Subcutaneous abdominal adipose tissue (tissue), 5 donors: ENCODE measurements at regions not wholly inside any gene's neighbourhood (a gene's known extent, or its start where the extent isn't known, plus 50 kb on each side); places are given as distances from the start of the nearest gene placed in this dataset.

Source experiments
- H3K27ac ChIP-seq: one replicate; pipeline ENCODE4 v1.7.0; 2013; ENCODE audit warnings: low read depth, mild to moderate bottlenecking, inconsistent platforms, low read length, moderate library complexity
- H3K27me3 ChIP-seq, 5 donors: one replicate each; pipeline ENCODE4 v1.7.0; 2013; ENCODE audit warnings: low read length in 5 of 5, inconsistent platforms in 1 of 5; ENCODE audit not compliant: control insufficient read depth in 5 of 5, insufficient read depth in 4 of 5
- H3K36me3 ChIP-seq, 5 donors: one replicate each; pipeline ENCODE4 v1.7.0; 2013; ENCODE audit warnings: low read length in 5 of 5; ENCODE audit not compliant: control insufficient read depth in 5 of 5, insufficient read depth in 5 of 5
- H3K4me1 ChIP-seq, 5 donors: one replicate each; pipeline ENCODE4 v1.7.0; 2013; ENCODE audit warnings: low read length in 5 of 5, mild to moderate bottlenecking in 3 of 5, moderate library complexity in 1 of 5; ENCODE audit not compliant: control insufficient read depth in 5 of 5, insufficient read depth in 5 of 5
- H3K4me3 ChIP-seq, 5 donors: one replicate each; pipeline ENCODE4 v1.7.0; 2013; ENCODE audit warnings: low read length in 5 of 5, low read depth in 1 of 5
- H3K9ac ChIP-seq, 5 donors: one replicate each; pipeline ENCODE4 v1.7.0; 2013; ENCODE audit warnings: low read length in 5 of 5, mild to moderate bottlenecking in 4 of 5, moderate library complexity in 3 of 5
- H3K9me3 ChIP-seq, 5 donors: one replicate each; pipeline ENCODE4 v1.7.0; 2013; ENCODE audit warnings: low read length in 5 of 5; ENCODE audit not compliant: control insufficient read depth in 5 of 5
- donor health status: healthy.
- donor health status: healthy.
- donor health status: healthy.
- donor health status: healthy.
- donor health status: healthy.

GRCh38 chr13:111461445-111462149 lies 141.2 kb downstream of the TEX29 start:
- peaks cover 20 to 33% (median 24%) of the 10 kb centered on the region in 5 donors for H3K27me3 ChIP-seq
- H3K27ac ChIP-seq = no peak overlapping the region
- H3K36me3 ChIP-seq = no peaks in the 10 kb centered on the region
- peaks cover 0 to 6% (median 2%) of the 10 kb centered on the region in 5 donors for H3K9me3 ChIP-seq
- no peak overlapping the region for H3K4me3 ChIP-seq
- no peak overlapping the region for H3K9ac ChIP-seq
- no peaks in the 10 kb centered on the region for H3K4me1 ChIP-seq

DNA sequence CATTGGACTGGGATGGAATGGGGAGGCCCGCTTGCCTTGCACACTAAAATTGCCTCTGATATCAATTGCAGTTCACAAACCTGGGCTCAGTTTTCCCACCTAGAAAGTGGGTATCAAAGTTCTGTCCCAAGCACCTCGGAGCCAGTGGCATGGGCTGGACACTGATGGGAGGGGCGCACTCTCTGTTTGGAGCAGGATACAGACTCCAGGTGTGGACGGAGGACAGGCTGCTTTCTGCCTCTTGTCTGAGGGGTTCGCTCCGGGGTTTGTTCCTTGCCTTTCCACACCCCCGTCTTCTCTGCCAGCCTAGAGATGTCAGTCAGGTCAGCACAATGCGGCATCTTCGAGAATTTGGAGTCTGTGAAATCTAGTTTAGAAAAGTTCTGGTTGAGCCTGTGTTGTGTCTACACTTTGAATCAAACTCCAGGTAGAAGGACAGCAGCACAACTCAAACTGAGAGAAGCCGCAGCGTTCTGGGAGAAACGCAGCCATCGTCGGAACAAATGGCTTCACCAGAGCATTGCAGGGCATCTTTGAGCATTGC lies 141.9 kb downstream of the TEX29 start:
- Histone ChIP-seq H3K27ac (no peak overlapping the region), H3K4me1 (no peaks in the 10 kb centered on the region)

GRCh38 chr13:111462944-111463343 lies 142.5 kb downstream of the TEX29 start:
- no peaks in the 10 kb centered on the region for H3K4me1 ChIP-seq
- H3K9ac ChIP-seq = no peak overlapping the region
- peaks cover 0 to 4% (median 0%) of the 10 kb centered on the region in 5 donors for H3K9me3 ChIP-seq
- H3K36me3 ChIP-seq = no peaks in the 10 kb centered on the region
- no peak overlapping the region for H3K27ac ChIP-seq
- no peak overlapping the region for H3K4me3 ChIP-seq
- peaks cover 20 to 36% (median 27%) of the 10 kb centered on the region in 5 donors for H3K27me3 ChIP-seq

More for the DNA sequence above, 141.9 kb downstream of the TEX29 start:
- Histone ChIP-seq H3K9ac (no peak overlapping the region), H3K9me3 (peaks cover 0 to 4% (median 0%) of the 10 kb centered on the region in 5 donors), H3K36me3 (no peaks in the 10 kb centered on the region), H3K4me3 (no peak overlapping the region), H3K27me3 (peaks cover 20 to 33% (median 24%) of the 10 kb centered on the region in 5 donors)

GRCh38 chr13:111467111-111467890 lies 146.9 kb downstream of the TEX29 start:
- H3K9me3 ChIP-seq = peaks cover 0 to 4% (median 0%) of the 10 kb centered on the region in 5 donors
- H3K9ac ChIP-seq = no peak overlapping the region
- H3K4me3 ChIP-seq = no peak overlapping the region
- no peak overlapping the region for H3K27ac ChIP-seq
- H3K27me3 ChIP-seq = peaks cover 5 to 48% (median 20%) of the 10 kb centered on the region in 5 donors
- no peaks in the 10 kb centered on the region for H3K36me3 ChIP-seq
- H3K4me1 ChIP-seq = no peaks in the 10 kb centered on the region

DNA sequence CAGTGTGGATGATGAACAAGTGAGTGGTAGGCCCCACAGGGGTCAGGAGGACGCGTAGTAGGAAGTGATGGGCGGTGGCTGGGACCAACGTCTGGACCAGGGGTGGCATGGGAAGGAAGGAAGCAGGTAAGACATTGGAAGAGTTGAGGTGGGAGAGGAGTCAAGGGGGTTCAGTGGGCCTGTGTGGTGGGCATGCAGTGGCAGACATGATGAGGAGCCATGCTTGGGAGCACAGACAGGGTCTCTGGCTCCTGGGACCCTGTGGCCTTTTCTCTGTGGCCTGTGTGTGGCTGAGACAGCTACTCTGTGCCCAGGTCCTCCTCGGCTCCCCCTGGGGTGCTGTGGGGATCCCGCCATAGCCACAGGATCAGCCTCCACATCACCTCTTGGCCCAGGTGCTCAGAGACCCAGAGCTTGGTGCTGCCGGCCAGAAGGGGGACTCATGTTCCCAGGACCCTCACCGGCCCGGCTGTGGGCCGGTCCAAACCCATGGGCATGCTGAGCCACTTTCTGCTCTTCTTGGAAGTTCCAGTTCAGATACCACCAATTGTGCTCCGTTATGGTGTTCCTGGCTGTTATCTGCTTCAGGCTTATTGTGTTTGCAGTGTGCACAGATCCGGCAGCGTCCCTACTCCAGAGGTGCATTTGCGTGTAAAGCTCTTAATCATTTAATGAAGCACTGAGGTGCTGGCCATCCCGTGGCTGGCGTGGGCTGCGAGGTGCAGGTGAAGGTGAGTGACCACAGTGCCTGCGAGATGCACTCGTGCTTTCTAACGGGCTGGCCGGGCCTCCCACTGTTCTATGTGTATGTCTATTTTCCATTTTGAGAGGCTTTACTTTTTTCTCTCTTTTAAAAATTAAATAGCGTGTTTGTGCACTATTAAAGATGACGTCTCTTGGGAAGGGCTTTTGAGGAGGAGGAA lies 147.9 kb downstream of the TEX29 start:
- Histone ChIP-seq H3K4me1 (no peaks in the 10 kb centered on the region), H3K4me3 (no peak overlapping the region), H3K9me3 (peaks cover 0 to 4% (median 0%) of the 10 kb centered on the region in 5 donors), H3K9ac (no peak overlapping the region), H3K27me3 (peaks cover 4 to 50% (median 26%) of the 10 kb centered on the region in 5 donors), H3K36me3 (no peaks in the 10 kb centered on the region), H3K27ac (no peak overlapping the region)

GRCh38 chr13:111469450-111469849 lies 149.0 kb downstream of the TEX29 start:
- no peak overlapping the region for H3K9ac ChIP-seq
- H3K4me1 ChIP-seq = no peaks in the 10 kb centered on the region
- H3K27ac ChIP-seq = no peak overlapping the region
- H3K4me3 ChIP-seq = no peak overlapping the region
- H3K36me3 ChIP-seq = no peaks in the 10 kb centered on the region
- peaks cover 0 to 4% (median 0%) of the 10 kb centered on the region in 5 donors for H3K9me3 ChIP-seq
- H3K27me3 ChIP-seq = peaks cover 4 to 48% (median 30%) of the 10 kb centered on the region in 5 donors

- Histone ChIP-seq H3K4me3 (no peak overlapping the region), H3K9ac (no peak overlapping the region), H3K36me3 (no peaks in the 10 kb centered on the region), H3K9me3 (peaks cover 0 to 4% (median 0%) of the 10 kb centered on the region in 5 donors), H3K27ac (no peak overlapping the region), H3K27me3 (peaks cover 4 to 43% (median 30%) of the 10 kb centered on the region in 5 donors), H3K4me1 (no peaks in the 10 kb centered on the region)
Measured at GRCh38 chr13:111469916-111470506, 149.6 kb downstream of the TEX29 start.

DNA sequence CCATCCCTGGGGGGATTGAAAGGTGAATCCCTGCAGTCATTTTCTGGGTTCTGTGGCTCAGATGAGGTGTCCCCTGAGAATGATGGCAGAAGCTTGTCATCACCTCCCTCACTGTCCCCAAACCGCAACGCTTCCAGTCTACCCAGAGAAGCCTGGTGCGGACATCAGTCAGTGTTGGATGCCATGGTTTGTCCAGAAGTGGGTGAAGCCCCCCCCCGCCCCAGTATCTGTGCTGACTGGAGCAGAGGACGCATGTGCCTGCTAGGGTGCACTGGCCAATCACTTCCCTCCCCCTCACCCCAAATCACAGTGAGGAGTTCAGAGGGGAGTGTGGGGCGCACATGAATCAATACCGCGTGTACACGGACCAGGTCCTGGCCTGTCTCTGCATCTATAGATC lies 150.5 kb downstream of the TEX29 start:
- no peak overlapping the region for H3K4me3 ChIP-seq
- H3K9me3 ChIP-seq = peaks cover 0 to 4% (median 0%) of the 10 kb centered on the region in 5 donors
- H3K4me1 ChIP-seq = no peaks in the 10 kb centered on the region
- peaks cover 4 to 43% (median 30%) of the 10 kb centered on the region in 5 donors for H3K27me3 ChIP-seq
- no peak overlapping the region for H3K9ac ChIP-seq
- no peaks in the 10 kb centered on the region for H3K36me3 ChIP-seq
- H3K27ac ChIP-seq = no peak overlapping the region

GRCh38 chr13:111472083-111472482 lies 151.6 kb downstream of the TEX29 start:
- H3K27ac ChIP-seq = no peak overlapping the region
- H3K36me3 ChIP-seq = no peaks in the 10 kb centered on the region
- H3K4me1 ChIP-seq = no peaks in the 10 kb centered on the region
- H3K9ac ChIP-seq = no peak overlapping the region
- H3K27me3 ChIP-seq = peaks cover 4 to 43% (median 30%) of the 10 kb centered on the region in 5 donors
- no peak overlapping the region for H3K4me3 ChIP-seq
- no peaks in the 10 kb centered on the region for H3K9me3 ChIP-seq
